ENCODE measurements at regions not wholly inside any gene's neighbourhood (a gene's known extent, or its start where the extent isn't known, plus 50 kb on each side); places are given as distances from the start of the nearest gene placed in this dataset.

- intact Hi-C loops (cut with DNase I) = loop anchor here (10.0 kb wide), 1 partner anchor 1145 kb away; no protein-coding TSS in a partner anchor
- ATAC-seq (peak; percentile 3), DNase-seq (ENCODE audit: low spot score) (no peak)
Observed at GRCh38 chrX:2609431-2610238, 81.5 kb upstream of the CD99 start.

DNA sequence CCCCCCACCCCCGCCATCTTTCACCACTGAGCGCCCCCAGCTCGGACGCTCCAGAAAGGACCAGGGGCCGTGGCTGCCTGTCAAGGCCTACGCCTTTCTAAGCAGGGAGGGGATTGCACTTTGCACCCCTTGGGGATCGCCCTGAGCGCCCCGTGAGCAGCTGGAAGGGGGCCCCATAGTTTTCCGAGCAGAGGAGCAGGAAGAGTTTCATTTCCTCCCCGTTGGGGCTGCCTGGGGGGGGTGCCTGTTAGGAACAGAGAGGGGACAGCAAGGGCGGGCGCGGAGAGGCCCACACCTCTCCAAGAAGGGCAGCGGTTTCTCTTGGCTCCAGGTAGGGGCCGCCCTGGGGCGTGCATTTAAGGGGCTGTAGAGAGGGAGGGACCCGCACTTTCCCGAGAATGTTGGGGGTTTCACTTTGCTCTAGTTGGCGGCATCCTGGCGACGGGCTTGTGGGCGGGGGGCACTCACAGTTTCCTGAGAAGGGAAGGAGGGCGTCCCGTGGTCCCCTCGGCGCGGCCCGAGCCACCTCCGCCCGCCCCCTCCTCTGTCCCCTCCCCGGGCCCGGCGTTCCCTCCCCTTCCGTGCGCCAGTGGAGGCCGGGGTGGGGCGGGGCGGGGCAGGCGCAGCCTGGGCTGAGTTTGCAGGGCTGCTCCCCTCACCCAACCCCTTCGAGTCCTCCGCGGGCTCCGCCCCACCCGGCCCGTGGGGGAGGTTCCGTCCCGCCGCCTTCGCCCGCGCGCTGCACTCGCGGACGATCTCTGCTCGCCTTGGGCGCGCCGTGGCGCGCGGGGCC lies 82.3 kb upstream of the CD99 start:
- intact Hi-C loops (cut with DNase I) = loop anchor here (10.0 kb wide), 1 partner anchor 1144 kb away; no protein-coding TSS in a partner anchor

GRCh38 chrX:2607113-2607512 lies 84.0 kb upstream of the CD99 start:
- intact Hi-C loops (cut with DNase I) = loop anchor here (10.0 kb wide), 1 partner anchor 1142 kb away; no protein-coding TSS in a partner anchor
- DNase-seq (ENCODE audit: low spot score) (no peak), ATAC-seq (no peak)

More for the DNA sequence above, 82.3 kb upstream of the CD99 start:
- DNase-seq (ENCODE audit: low spot score) (peak; percentile 90), ATAC-seq (peak; percentile 97)

- intact Hi-C loops (cut with DNase I) = loop anchor here (10.0 kb wide), 1 partner anchor 1136 kb away; no protein-coding TSS in a partner anchor
- no peak for DNase-seq (ENCODE audit: low spot score)
- no peak for ATAC-seq
Observed at GRCh38 chrX:2600564-2600963, 90.5 kb upstream of the CD99 start.

GRCh38 chrX:2596555-2597255 lies 94.4 kb upstream of the CD99 start:
- DNase-seq (ENCODE audit: low spot score) (no peak), ATAC-seq (no peak)
- intact Hi-C loops (cut with DNase I) = loop anchor here (10.0 kb wide), 1 partner anchor 942 kb away; no protein-coding TSS in a partner anchor

- DNase-seq (ENCODE audit: low spot score) = no peak
- ATAC-seq = no peak
- intact Hi-C loops (cut with DNase I) = loop anchor here (10.0 kb wide), 1 partner anchor 941 kb away; no protein-coding TSS in a partner anchor
Observed at GRCh38 chrX:2596045-2596444, 95.0 kb upstream of the CD99 start.

DNA sequence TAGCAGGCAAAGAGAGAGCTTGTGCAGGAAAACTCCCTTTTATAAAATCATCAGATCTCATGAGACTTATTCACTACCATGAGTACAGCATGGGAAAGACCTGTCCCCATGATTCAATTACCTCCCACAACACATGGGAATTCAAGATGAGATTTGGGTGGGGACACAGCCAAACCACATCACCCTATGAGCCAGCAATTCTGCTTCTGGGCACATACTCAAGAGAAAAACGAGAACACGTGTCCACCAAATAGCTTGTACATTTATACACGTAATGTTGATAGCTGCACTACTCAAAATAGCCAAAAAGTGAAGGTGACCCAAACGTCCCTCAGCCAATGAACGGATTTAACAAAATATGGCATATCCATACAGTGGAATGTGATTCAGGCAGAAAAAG lies 94.5 kb upstream of the DHRSX start:
- ATAC-seq (no peak), DNase-seq (ENCODE audit: low spot score) (no peak)
- intact Hi-C loops (cut with DNase I) = loop anchor here (10.0 kb wide), 1 partner anchor 940 kb away; no protein-coding TSS in a partner anchor

DNA sequence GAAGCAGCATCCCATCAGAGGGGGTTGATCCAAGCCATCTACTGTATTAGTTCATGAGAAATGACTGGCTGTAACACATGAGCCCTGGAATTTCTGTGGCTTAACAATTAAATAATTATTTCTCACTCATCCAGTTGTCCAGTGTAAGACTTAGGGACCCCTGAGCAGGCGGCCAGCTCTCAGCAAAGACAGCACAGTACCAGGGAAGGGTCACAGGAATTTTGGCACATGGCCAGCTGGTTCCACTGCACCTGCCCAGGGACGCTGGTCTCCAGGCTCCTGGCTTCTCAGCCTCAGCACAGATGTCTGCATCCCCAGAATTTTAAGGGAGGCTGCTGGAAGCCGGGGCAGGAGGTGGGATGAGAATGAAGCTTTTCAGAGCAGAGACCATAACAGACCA lies 93.7 kb upstream of the DHRSX start:
- intact Hi-C loops (cut with DNase I) = loop anchor here (10.0 kb wide), 1 partner anchor 940 kb away; no protein-coding TSS in a partner anchor
- DNase-seq (ENCODE audit: low spot score) = no peak
- ATAC-seq = no peak

- intact Hi-C loops (cut with DNase I) = loop anchor here (10.0 kb wide), 1 partner anchor 937 kb away; no protein-coding TSS in a partner anchor
- ATAC-seq = no peak
- no peak for DNase-seq (ENCODE audit: low spot score)
Observed at GRCh38 chrX:2592279-2592678, 91.5 kb upstream of the DHRSX start.

- intact Hi-C loops (cut with DNase I) = loop anchor here (10.0 kb wide), 1 partner anchor 935 kb away; no protein-coding TSS in a partner anchor
- DNase-seq (ENCODE audit: low spot score) (no peak), ATAC-seq (peak; percentile 24)
Observed at GRCh38 chrX:2589186-2590020, 88.6 kb upstream of the DHRSX start.

- DNase-seq (ENCODE audit: low spot score) (no peak), ATAC-seq (no peak)
- intact Hi-C loops (cut with DNase I) = no loop called here
Observed at GRCh38 chrX:2588049-2588448, 87.3 kb upstream of the DHRSX start.

GRCh38 chrX:2587146-2587545 lies 86.4 kb upstream of the DHRSX start:
- DNase-seq (ENCODE audit: low spot score) = no peak
- intact Hi-C loops (cut with DNase I) = no loop called here
- no peak for ATAC-seq

GRCh38 chrX:2585158-2585470 lies 84.3 kb upstream of the DHRSX start:
- DNase-seq (ENCODE audit: low spot score) (no peak), ATAC-seq (no peak)
- intact Hi-C loops (cut with DNase I) = no loop called here

DNA sequence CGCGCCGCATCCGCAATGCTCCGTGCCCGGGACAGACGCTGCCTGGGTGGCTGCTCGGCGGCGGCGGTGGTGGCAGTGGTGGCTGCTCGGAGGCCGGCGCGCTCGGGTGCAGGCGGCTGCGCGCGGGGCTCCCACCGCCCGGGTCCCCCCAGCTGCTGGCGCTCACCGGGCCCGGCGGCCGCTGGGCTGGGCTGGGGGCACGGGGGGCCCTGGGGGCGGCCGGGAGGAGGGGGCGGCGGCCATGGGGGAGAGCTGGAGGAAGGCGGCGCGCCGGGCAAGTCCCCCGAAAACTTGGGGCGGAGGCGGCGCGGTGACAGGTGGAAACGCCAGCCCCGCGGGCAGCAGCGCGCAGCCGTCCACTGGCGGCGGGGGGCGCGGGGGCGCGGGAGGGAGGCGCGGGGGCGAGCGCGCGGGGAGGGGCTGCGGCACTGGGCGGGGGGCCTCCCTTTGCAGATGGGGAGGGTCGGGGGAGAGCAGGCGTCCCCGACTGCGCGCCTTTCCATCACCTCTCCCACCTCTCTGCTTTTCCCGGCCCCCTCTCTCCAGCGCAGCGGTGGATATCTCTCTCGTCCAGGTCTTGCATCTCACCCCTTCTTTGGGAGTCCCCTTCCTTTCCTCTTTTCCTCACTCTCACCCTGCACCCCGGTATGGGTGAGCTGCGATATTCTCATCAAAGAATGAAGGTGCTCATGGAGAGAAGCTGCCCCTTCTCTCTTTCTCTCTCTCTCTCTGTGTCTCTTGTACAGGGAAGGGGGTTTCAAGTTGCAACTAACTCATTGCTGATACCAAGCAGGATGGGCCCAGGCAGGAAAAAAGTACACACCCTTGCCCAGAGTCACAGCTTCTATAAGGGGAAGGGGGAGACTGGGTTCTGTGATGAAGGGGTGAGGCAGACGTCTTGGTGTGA lies 83.7 kb upstream of the DHRSX start:
- no peak for ATAC-seq
- no peak for DNase-seq (ENCODE audit: low spot score)
- intact Hi-C loops (cut with DNase I) = no loop called here

DNA sequence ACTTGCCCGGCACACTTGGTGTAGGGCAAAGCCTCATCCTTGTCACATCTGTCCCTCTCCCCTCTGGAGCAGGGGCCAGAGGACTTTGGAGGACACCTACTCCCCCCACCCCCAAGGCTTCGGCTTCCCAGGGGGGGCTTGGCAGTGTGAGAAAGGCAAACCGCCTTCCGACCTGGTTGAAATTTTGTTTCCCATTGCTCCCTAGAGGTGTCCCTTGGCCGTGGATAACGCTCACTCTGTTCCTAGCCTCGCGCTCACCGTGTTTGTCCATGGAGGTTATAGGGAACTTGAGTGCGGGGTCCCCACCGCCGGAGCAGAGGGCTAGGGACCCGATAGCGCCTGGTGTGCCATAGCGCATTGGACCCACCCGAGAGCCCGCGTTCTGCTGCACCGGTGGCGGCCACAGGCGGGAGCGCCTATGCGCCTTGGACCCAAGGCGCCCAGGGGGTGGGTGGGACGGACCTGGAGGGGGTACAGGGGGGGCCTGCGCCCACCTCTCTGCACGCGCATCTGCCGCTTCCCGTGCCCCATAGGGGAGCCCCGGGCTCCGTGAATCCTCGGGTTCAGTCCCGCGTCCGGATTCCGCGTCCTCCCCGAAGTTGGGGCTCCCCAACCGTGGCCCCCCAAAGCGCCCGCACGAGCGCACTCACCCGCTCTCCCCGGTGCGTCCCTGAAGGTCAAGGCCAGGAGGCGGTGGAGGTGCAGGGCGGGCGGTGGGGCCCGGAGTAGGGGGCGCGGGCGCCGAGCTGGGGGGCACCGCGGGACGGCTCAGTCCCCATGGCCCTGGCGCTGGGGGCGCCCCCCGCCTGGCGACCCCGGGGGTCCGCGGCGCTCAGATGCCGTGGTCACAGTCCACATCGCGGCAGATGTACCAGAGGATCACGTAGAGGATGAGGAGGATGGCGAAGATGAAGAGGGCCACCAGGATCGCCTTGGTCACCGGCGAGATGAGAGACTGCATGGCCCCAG lies 82.7 kb upstream of the DHRSX start:
- ATAC-seq = no peak
- DNase-seq (ENCODE audit: low spot score) = no peak
- intact Hi-C loops (cut with DNase I) = no loop called here

- ATAC-seq (no peak), DNase-seq (ENCODE audit: low spot score) (no peak)
- intact Hi-C loops (cut with DNase I) = no loop called here
Observed at GRCh38 chrX:2582667-2583066, 81.9 kb upstream of the DHRSX start.

Data from sciatic nerve (tissue), 2 donors.